Prostate gland (tissue), 2 donors: ENCODE measurements at regions not wholly inside any gene's neighbourhood (a gene's known extent, or its start where the extent isn't known, plus 50 kb on each side); places are given as distances from the start of the nearest gene placed in this dataset.

Source experiments
- POLR2A ChIP-seq: fragments of 450-650 bp; IDR thresholded peaks from one replicate; pipeline ENCODE4 v1.6.1; 2016; ENCODE audit warnings: antibody characterized with exemption, mild to moderate bottlenecking
- POLR2AphosphoS5 ChIP-seq: sonication (generic); formaldehyde crosslinking; IDR thresholded peaks from one replicate; pipeline ENCODE4 v1.6.1; 2017; ENCODE audit warnings: antibody characterized with exemption
- TF ChIP-seq, protein P1 (sequence below), 4 experiments: fragments of 200-600 bp in 2 of 4; fragments of 450-650 bp in 2 of 4; sonication (generic) in 2 of 4; IDR thresholded peaks; 1 replicate in 3 of 4; 2 replicates in 1 of 4; pipeline ENCODE4 v1.5.1; 2016 to 2019; ENCODE audit warnings: antibody characterized with exemption in 4 of 4, mild to moderate bottlenecking in 2 of 4, moderate library complexity in 2 of 4

DNA sequence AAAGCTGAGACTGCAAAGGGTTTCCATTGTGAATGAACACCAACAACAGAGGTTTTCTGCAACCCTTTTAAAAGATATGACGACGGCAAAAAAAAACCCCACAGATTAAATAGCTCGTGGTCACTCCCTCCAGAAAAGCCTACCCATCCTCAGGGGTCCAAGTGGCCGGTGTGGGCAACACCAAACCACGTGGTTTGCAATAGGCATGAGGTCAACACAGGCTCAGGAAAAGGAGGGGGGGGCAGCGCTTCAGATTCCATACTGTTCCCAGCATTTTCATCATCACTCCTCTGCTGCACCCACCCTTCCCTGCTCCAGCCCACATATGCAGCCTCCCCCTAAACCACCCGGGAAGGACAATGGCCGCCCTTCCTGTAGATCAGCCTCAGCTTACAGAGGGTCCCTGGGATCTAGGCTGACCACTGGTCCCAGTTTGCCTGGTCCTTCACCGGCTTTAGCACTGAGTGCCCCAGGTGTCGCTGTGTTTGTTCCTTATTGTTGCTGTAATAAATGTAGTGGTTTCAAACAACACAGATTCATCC lies 122.8 kb upstream of the PHACTR3 start:
- TF ChIP-seq, protein P1, sequence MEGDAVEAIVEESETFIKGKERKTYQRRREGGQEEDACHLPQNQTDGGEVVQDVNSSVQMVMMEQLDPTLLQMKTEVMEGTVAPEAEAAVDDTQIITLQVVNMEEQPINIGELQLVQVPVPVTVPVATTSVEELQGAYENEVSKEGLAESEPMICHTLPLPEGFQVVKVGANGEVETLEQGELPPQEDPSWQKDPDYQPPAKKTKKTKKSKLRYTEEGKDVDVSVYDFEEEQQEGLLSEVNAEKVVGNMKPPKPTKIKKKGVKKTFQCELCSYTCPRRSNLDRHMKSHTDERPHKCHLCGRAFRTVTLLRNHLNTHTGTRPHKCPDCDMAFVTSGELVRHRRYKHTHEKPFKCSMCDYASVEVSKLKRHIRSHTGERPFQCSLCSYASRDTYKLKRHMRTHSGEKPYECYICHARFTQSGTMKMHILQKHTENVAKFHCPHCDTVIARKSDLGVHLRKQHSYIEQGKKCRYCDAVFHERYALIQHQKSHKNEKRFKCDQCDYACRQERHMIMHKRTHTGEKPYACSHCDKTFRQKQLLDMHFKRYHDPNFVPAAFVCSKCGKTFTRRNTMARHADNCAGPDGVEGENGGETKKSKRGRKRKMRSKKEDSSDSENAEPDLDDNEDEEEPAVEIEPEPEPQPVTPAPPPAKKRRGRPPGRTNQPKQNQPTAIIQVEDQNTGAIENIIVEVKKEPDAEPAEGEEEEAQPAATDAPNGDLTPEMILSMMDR (IDR thresholded peaks at IDR 0.05), result no peak
- TF ChIP-seq POLR2A, result no peak
- no peak for TF ChIP-seq POLR2AphosphoS5
